HG03066 (cell line): ENCODE measurements at regions not wholly inside any gene's neighbourhood (a gene's known extent, or its start where the extent isn't known, plus 50 kb on each side); places are given as distances from the start of the nearest gene placed in this dataset.
A peak's percentile ranks its signal among the peaks of the same experiment; 100 is the strongest.

Source experiments
- ATAC-seq: cut with Tn5 transposase; IDR thresholded peaks from one replicate; pipeline ENCODE4 v1.9.1; 2021; ENCODE audit warnings: low read depth; ENCODE audit not compliant: unreplicated experiment

- no peak for ATAC-seq
These were observed 91.1 kb downstream of the LINGO1 start for GRCh38 chr15:77541421-77542181.

GRCh38 chr15:77540312-77541060 is 92.2 kb downstream of the LINGO1 start:
- no peak for ATAC-seq

DNA sequence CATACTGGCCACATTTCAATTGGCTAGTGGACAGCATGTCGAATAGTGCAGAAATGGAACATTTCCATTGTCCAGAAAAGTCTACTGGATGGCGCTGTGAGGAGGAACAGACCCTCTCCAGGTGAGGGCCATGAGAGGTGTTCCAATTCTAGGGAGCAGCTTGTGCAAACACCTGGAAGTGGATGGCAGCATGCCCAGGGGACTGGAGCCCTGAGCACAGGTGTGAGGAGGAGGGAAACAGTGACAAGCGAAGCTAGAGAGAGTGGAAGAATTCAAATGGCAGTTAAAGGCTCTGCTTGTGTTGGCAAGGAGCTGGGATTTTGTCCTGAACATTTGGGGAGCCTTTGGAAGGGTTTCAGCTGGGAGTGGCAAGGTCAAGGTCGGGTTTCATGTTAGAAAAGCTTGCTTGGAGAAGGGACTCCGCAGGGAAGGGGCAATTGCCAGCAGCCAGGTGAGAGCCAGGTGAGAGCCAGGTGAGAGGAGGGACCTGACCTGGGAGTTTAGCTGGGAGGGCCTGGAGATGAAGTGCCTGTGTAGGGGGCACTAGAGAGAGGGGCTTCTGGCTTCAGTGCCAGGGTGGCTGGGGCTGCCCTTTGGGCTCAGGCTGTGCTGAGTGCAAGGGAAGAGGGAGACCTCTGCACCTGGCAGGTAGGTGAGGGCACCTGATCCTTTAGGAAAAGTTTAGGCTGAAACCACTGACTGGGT is 93.8 kb downstream of the LINGO1 start:
- no peak for ATAC-seq

DNA sequence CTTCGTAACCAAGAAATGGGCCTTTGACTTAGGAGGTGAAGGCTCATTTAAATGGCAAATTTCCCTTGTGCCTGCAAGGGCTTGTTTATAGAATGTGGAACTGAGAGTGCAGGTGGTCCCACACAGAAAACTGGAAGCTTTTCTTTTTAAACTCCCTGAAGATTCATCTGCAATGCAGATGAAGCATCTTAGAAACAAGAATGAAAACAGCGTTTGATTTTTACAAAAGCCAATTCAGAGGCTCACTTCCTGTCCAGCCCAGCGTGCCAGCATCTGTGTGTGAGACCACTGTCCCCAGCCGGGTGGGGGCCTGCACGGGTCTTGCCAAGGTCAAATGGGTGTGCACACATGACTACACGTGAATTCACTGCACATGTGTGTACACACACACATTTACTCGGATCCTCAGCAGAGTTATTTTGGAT is 94.7 kb downstream of the LINGO1 start:
- ATAC-seq = peak; percentile 89

GRCh38 chr15:77537006-77537405 is 95.7 kb downstream of the LINGO1 start:
- no peak for ATAC-seq

- no peak for ATAC-seq
These were observed 96.9 kb downstream of the LINGO1 start for GRCh38 chr15:77535845-77536244.
